GM18508 (cell line): ENCODE measurements at regions not wholly inside any gene's neighbourhood (a gene's known extent, or its start where the extent isn't known, plus 50 kb on each side); places are given as distances from the start of the nearest gene placed in this dataset.

Experiments used
- ATAC-seq: cut with Tn5 transposase; IDR thresholded peaks from one replicate; pipeline ENCODE4 v1.9.1; 2021; ENCODE audit warnings: moderate number of reproducible peaks; ENCODE audit not compliant: insufficient read depth, unreplicated experiment

DNA sequence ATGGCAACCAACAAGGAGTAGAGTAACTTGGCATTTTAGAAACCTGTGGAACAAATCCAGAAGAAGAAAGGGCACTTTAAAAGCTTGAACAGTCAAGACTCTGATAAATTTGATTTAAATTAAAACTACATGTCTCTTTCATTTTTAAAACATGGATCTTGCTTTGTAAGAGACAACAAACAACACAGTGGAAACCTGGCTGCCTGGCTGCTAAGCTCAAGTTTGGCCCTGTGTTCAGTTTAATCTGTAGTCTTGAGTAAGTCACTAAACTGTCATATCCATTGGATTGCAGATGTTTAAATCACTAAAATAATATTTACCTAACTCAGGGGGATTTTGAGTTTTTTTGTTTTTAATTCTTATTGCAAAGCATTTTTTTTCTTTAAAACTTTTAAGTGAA is 374.9 kb upstream of the SEMA3D start:
- ATAC-seq, result no peak

DNA sequence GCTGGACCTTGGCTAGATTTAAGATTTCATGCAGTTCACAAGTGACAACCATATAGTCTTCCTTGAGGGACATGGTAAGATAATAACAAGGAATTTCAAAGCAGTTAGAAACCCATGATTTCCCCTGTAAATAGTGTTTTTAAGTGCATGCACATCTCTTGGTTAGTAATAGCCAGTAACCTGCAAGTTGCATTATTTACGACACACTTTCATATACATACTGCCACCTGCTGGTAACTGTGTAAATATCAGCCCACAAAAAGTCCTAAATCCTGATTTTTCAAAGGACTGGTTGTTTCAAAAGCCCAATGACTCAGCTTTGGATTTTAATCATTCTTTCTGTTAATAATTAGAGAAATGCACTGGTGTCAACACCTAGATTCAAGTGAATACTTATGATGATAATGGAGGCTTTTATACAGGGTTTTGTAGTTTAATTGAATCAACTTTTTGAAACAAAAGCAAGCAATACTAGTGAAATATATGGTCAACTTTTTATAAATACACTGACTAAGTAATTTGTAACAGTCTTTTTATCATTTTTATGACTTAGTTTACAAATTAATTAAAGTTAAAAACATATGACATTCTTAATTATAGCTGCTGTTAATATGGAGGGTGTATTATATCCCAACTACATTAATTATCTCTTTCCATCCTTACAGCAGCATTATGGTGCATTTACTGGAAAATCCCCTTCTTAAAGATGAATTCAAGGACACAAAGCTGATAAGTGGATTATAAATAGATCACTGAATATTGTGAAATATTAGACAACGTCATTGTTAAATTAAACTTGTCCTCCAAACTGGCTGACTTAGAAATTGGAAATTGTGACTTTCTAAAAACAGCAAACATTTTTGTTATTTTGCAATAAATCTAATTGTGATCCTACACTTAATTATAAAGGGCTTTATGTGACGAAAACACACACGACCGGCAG is 367.7 kb upstream of the SEMA3D start:
- peak; percentile 84 for ATAC-seq

DNA sequence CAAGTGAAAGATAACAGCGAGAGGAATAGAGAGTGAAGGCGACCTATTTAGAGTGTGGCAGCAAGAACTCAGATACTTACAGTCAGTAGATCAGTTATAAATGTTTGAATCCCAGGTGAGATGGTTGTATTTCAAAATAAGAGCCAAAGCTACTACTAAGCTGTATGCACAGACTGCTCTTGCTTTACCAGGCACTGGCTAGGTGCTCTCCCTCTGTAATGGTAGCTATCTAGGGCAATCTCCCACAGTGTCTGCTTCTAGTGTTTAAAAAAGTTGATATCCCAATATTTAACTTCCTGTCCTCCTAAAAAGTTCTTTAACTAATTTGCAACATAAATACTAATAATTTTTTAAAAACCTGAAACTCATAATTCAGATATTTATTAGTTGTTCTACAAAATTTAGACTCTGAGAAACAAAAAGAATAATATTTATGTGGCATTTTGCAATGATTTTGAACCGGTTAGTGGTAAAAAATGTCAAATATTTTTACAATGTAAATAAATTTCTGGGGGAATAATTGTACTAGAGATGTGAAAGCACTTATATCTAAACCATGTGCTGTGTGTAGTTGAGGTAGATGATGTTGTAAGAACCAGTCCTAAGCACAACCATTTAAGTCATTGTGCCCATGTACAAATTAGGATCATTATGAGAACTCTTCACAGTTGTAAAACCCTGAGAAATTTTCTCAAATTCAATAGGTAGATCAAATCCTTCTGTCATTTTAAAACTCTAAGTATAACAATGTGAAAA is 349.3 kb upstream of the SEMA3D start:
- ATAC-seq, result no peak

DNA sequence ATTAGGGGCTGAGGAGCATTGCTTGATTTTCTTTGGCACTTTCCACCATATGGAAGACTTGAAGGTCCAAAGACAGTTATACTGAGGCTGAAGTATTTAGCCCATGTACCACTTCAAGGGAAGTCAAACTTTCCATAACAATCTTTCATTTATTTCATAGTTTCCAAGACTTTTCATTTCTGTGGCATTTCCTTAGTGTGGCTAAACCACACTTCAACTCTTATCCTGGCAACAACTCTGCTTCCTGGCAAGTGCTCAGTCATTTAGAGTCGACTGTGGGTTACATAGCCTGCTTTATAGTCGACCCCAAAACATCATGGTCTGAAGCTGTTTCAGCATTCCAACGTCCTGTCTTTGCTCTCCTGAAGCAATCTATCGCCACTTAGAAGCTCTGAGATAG is 343.0 kb upstream of the SEMA3D start:
- no peak for ATAC-seq

DNA sequence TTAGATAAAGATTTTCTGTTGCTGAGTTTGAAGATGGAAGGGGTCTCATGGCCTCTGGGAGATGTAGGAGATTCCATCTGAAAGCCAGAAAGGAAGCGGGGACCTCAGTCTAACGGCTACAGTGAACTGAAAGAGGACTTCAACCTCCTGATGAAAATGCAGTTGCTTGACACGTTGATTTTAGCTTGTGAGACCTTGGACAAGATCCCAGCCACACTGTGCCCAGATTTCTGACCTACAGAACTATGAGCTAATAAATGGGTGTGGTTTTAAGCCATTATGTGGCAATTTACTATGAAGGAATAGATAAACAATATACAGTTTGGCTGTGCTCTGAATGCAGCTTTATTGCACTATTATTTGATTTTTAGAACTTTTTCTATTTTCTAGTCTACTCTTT is 342.3 kb upstream of the SEMA3D start:
- no peak for ATAC-seq

DNA sequence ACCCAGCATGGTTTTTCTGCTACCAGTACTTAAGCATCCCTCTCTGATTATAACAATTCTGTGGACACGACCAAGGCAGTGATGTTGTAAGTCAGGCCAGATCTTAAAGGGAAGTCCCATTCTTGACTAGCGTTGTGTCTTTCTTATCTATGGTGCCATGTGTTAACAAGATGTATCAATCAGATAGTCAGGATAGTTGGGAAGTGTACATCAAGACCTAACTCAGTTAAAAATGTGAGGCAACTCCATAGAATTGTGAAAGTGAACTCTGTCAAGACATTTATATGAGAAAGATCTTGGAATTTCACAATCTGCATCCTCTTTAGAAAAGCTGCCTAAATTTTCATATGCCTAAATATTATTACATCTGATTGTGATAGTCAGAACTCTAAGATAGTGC is 341.7 kb upstream of the SEMA3D start:
- no peak for ATAC-seq

DNA sequence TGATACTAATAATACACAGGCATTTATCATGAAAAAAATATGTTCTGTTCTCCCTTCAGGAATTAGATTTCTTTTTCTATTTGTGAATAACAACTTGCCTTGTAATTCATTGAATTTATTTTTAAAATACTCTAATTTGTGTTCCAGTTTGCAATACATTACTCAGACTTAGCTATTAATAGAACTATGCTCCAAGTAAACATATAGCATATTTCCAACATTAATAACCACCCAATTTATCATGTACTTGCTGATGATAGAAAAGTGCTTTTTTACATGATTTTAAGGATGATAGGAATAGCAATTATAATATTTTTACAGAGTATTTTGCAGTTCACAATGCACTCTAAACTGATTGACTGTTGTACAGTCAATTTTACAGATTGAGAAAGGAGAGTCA is 338.8 kb upstream of the SEMA3D start:
- ATAC-seq, result no peak

DNA sequence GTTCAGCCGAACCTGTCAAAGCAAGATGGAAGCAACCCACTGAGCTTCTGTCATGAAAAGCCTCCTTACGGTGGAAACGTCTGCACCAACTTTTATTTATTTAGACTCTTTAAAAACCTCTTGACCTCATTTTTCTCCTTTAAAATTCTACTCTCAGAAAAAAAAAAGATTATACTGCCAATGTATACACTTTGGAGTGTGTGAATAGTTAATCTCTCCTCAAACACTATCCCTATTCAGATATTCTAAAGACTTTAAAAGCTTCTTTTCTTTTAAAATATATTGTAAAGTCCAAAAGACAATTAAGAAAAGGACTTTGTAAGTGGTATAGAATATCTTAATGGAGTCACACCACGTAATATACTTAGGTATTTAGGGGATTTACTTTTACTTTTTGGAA is 335.2 kb upstream of the SEMA3D start:
- no peak for ATAC-seq

DNA sequence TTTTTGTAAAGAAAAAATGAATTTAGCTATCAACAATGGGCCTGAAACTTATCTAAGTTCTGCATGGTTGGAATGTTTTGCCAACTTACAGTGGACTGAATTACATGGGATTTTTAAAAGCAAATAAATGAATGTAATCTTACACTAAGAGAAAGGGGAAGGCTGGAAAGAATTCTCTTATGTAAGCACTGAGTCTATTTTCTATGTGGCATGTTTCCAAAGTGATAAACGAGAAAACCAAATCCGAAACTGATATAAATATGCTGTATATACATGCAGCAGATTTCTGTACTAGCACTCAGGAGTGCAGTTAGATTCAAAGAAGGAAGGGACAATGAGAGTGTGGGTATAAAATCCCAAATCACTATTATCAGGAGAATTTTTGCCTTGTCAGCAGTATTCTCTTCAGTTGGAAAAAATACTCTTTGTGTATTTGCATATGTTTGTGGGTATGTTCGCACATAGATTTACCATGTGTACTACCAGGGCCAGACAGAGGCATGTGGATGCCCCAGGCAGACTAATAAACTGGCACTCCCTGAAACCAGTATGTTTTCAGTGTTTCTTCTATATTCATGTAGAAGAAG is 334.3 kb upstream of the SEMA3D start:
- no peak for ATAC-seq

DNA sequence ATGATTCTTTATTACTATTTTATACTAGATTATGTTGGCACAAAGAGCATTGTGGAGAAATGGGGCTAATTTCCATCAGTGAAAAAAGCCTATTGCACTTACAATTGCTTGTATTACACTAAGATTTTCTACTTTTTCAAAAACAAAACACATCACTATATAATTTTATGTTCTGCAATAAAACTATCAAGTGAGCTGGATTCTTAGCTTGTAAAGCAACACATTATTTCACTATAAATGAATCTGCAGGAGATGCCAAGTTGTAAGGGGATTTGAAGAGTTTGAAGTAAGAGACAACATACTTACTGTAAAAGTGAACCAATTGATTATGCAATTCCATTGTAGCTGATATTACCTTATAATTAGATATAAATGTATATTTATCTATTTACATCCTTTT is 333.3 kb upstream of the SEMA3D start:
- no peak for ATAC-seq

DNA sequence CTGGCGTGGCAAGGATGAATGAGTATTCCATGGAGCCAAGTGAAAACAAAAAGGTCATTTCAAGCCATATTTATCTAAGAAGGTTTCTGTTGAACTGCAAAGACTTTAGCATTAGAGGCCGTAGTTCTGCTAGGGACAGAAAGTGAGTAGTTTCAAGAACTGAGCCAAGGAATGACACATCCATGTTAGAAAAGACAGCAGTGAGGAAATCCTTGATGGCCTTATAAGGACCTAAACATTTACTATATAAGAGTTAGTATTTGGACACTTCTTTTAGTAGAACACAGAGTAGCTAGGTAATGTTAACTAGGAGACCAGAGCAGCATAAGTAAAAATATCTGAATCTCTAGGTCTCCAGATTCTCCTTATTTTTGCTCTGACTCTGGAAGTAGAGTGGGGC is 329.8 kb upstream of the SEMA3D start:
- no peak for ATAC-seq

DNA sequence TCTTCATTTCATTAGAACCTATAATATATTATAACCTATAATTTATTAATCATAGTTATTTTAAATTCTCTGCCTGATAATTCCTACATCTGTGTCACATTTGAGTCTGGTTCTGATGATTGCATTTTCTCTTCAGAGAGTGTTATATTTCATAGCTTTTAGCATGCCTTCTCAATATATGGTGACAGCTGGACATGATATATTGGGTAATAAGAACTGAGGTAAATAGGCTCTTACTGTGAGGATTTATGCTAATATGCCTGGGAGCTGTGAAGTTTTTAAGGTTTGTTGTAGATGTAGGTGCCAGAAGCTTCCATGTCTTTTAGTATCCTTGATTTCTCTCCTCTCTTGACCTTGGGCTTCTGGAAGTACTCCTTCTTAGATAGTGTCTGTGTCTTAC is 325.9 kb upstream of the SEMA3D start:
- ATAC-seq, result no peak

DNA sequence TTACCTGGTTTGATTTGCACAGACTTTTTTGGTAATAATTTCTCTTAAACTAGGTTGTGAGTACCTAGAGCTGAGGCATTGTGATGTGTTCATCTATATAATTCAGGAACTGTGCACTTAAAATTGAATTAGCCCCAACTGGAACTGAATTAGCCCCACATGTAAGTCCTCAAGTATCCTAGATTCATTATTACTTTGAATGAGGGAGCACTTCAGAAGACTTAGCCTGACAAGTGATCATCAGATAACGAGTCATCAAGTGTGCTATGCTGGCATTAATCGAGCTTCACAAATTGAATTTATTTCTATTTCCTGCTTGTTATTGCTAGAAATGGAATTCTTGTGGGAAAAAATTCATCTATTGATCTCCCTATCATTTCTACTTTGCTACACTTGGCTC is 323.4 kb upstream of the SEMA3D start:
- no peak for ATAC-seq

DNA sequence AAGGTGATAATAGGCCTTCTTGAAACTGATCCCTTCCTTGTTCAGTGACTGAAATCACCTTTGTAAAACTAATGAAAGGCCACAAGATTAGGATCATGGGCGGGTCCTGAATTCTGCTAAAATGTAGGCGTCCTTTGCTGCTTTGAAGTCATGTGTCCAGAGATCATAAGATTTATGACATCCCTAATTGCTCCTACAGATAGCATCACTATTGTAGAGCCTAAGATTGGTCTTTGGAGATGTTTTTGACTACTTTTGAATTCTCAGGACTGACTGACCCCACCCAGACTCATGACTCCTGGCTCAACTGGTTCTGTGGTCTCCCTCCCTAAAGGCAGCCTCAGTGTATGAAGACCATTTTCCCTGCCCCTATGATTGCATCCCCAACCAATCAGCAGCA is 322.6 kb upstream of the SEMA3D start:
- no peak for ATAC-seq

DNA sequence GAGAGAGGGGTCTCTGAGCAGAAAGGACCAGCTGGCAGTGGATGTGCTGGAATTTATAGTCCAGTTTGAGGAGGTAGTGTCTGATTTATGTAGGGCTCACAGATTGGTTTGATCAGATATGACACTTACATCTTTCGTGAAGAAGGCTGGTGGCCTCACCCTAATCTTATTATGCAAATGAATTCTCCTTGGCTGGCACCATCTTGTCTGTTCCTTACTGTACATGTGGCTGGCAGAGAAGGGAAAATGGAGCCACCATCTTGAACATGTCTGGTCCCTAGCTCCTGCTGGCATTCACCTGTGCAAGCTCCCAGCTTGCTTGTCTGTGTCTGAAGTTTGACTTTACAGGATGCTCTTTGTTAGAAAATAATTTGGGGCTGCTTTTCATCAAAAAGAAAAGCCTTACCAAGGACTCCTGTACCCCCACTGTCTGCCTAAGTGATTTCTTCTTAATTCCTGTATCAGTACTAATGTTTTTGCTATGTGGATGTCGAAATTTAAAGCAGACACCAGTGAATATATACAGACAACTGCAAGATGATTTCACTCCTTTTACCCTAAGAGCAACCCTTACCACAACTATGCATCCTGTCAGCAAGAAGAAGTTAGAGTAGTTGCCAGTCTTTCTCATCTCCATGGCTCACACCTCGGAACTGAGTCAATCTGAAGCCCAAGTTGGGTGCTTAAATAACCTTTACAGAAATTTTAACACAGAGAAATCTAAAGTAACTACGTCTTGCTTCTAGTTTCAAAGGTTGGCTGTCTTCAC is 322.0 kb upstream of the SEMA3D start:
- ATAC-seq, result no peak

DNA sequence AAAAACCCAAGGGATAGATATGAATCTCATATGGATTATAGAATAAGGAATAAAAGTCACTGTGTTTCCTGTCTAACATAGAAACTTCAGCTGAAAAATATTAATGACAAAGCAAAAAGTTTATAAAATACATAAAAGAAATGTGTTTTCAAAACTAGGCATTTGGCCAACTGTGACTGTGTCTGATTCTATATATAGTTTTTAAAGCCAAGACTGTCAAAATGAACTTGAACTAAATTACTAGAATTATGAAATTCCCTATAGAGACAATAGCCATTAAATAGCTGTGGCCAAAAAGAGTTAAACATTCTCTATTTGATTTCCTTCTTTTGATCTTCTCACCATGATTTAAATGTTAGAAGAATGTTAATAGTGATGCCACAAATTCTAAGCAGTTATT is 311.2 kb upstream of the SEMA3D start:
- ATAC-seq, result no peak

DNA sequence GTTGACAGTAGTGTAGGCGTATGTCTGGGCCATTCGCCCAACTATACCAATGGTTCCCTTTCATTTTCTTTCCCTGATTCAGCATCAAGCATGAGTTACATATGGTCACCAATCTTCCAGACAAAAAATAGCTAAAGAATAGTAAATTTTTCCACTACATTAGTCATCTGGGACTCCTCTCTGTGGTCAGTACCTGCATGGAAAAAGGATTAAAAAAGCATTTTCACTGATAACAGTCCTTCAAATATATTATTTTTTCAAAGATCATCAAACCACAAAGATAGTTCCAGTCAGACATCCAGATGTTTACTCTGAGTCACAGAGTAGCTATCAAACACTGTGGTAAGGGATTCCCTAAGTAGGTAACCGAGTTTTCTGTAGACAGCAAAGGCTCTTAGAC is 302.6 kb upstream of the SEMA3D start:
- ATAC-seq, result no peak

DNA sequence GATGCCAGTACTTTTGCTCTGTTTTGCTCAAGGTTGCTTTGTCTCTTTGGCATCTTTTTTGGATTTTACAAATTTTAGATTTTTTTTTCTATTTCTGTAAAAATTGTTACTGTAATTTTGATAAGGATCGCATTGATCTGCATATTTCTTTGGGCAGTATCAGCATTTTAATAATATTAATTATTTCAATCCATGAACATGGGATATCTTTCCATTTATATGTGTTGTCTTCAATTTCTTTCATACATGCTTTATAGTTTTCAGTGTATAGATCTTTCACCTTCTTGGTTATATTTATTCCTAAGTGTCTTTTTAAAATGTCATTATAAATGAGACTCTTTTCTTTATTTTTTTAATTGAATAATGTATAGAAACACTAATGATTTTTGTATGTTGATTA is 301.6 kb upstream of the SEMA3D start:
- no peak for ATAC-seq

DNA sequence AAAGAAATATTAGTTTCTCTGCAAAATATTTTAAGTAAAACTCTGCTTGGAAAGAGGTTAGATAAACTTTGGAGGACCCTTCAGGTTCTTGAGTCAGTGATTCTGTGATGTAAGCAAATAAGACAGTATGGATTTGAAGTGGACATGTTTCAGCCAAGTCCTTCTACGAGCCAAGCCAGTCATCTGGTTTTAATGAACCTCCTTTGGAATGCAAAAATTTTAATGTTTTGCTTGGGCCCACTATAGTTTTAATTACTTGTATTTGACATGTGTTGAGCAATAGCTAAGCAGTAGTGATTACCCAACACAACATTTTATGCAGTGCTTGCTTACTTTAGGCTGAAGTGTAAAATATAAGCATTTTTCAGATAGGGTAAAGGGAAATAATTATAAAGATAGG is 296.3 kb upstream of the SEMA3D start:
- no peak for ATAC-seq

DNA sequence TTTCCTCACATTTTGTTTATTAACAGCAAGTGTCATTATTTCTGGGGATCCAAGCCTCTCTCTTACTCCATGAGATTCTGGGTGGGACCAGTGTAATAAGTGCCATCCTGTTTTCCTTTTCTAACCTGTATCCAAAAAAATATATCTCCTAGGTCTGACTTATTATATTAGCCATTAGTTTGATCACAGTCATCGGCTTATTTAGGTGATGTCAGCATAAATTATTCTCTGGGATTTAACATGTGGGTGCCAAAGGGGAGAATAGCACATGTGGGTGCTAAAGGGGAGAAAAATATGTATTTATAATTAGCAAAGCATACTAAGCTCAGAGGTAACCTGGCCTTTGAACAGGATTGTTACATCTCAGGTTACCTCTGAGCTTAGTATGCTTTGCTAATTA is 293.8 kb upstream of the SEMA3D start:
- ATAC-seq, result no peak
